ENCODE measurements at regions not wholly inside any gene's neighbourhood (a gene's known extent, or its start where the extent isn't known, plus 50 kb on each side); places are given as distances from the start of the nearest gene placed in this dataset.

DNA sequence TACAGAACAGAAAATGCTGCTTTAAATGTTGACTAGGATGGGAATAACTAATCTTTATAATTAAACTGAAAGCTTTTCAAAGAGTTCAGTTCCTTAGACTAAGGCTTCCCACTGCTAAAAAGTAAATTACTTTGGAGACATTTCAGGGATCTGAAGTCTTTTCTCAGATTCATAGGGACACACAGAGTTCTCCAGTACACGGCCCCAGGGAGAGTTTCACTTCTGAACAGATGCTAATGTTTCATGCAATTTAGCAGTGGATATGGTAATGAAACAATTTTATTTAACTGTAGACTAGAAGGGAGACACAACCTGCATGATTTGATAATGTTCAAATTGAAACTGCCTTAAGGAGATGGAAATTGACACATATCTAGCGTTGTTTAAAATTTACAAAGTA is 1282.6 kb downstream of the NCAM2 start:
- TF ChIP-seq, protein P1, sequence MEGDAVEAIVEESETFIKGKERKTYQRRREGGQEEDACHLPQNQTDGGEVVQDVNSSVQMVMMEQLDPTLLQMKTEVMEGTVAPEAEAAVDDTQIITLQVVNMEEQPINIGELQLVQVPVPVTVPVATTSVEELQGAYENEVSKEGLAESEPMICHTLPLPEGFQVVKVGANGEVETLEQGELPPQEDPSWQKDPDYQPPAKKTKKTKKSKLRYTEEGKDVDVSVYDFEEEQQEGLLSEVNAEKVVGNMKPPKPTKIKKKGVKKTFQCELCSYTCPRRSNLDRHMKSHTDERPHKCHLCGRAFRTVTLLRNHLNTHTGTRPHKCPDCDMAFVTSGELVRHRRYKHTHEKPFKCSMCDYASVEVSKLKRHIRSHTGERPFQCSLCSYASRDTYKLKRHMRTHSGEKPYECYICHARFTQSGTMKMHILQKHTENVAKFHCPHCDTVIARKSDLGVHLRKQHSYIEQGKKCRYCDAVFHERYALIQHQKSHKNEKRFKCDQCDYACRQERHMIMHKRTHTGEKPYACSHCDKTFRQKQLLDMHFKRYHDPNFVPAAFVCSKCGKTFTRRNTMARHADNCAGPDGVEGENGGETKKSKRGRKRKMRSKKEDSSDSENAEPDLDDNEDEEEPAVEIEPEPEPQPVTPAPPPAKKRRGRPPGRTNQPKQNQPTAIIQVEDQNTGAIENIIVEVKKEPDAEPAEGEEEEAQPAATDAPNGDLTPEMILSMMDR (IDR thresholded peaks at IDR 0.05; ENCODE audit: insufficient read depth, low read length, poor library complexity, severe bottlenecking) = no peak
- Histone ChIP-seq H3K27me3 (replicated peaks; ENCODE audit: control insufficient read depth, insufficient read depth, low read length) (no peaks in the 10 kb centered on the region), H3K36me3 (ENCODE audit: control insufficient read depth, insufficient read depth, low read length) (no peaks in the 10 kb centered on the region), H3K4me3 (replicated peaks; ENCODE audit: low read depth, low read length) (no peak overlapping the region)
- no peak for DNase-seq (ENCODE audit: extremely low read depth, insufficient read length)

DNA sequence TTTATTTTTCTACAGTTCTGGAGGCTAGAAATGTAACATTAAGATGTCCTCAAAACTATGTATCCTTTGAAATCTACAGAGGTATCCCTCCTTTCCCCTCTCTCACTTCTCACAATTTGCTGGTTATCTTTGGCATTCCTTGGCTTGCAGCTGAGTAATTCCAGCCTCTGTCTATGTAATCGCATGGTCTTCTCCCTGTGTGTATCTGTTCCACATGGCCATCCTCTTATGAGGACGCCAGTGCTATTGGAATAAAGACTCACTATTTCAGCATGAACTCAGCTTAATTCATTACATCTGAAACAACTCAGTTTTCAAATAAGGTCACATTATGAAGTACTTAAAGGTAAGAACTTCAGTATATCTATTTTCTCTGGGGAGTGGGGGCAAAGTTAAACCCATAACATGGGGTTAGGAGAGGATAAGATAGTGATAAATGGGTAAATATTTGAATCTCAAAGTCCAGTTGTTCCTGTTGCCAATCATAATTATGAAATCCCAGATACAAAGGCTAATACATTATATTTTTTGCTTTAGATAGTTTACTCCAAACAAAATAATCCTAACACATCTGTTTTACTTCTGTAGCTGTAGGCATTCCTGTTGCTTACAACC is 1290.8 kb downstream of the NCAM2 start:
- no peaks in the 10 kb centered on the region for H3K27me3 ChIP-seq (replicated peaks; ENCODE audit: control insufficient read depth, insufficient read depth, low read length)
- H3K4me3 ChIP-seq (replicated peaks; ENCODE audit: low read depth, low read length) = no peak overlapping the region
- DNase-seq (ENCODE audit: extremely low read depth, insufficient read length) = no peak
- TF ChIP-seq, protein P1 (IDR thresholded peaks at IDR 0.05; ENCODE audit: insufficient read depth, low read length, poor library complexity, severe bottlenecking) = no peak
- no peaks in the 10 kb centered on the region for H3K36me3 ChIP-seq (ENCODE audit: control insufficient read depth, insufficient read depth, low read length)

DNA sequence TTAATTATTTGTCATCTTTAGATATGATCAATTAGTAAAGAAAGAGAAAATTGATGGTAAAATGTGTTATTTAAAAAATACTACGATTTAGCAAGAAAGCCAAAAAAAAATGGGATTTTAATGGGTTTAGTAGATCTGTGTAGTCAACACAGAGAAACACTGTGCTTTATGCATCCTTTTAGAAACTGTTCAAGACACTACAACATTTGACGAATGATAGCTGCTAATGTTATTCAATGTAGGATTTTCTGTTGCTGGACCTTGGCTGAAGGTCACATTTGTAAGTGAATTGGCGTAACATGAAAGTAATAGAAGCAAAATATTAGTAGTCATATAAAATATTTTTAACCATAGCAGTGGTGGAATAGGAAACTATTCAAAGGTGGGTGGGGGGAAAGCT is 1293.9 kb downstream of the NCAM2 start:
- no peaks in the 10 kb centered on the region for H3K36me3 ChIP-seq (ENCODE audit: control insufficient read depth, insufficient read depth, low read length)
- TF ChIP-seq, protein P1 (IDR thresholded peaks at IDR 0.05; ENCODE audit: insufficient read depth, low read length, poor library complexity, severe bottlenecking) = no peak
- DNase-seq (ENCODE audit: extremely low read depth, insufficient read length) = no peak

DNA sequence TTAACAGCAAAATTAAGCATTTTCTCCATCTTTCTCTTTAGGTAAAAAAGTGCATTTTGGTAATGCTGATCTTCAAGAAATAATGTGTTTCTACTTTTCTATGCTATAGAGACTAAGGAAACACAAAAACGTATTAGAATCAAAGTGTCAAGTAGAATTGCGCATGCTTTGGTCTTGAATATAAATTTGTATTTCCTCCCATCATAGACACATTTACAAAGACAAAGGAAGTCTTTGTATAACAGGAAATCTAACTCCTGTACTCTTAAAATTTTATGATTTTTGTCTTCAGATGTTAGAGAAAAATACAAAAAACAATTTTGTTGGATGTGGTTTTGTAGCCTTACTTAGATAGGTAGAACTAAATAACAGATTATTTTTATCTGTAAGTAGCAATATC is 1299.4 kb downstream of the NCAM2 start:
- TF ChIP-seq, protein P1 (IDR thresholded peaks at IDR 0.05; ENCODE audit: insufficient read depth, low read length, poor library complexity, severe bottlenecking) = no peak
- no peak for DNase-seq (ENCODE audit: extremely low read depth, insufficient read length)
- Histone ChIP-seq H3K36me3 (ENCODE audit: control insufficient read depth, insufficient read depth, low read length) (no peaks in the 10 kb centered on the region), H3K27me3 (replicated peaks; ENCODE audit: control insufficient read depth, insufficient read depth, low read length) (no peaks in the 10 kb centered on the region), H3K4me3 (replicated peaks; ENCODE audit: low read depth, low read length) (no peak overlapping the region)

More for the DNA sequence above, 1293.9 kb downstream of the NCAM2 start:
- no peaks in the 10 kb centered on the region for H3K27me3 ChIP-seq (replicated peaks; ENCODE audit: control insufficient read depth, insufficient read depth, low read length)
- H3K4me3 ChIP-seq (replicated peaks; ENCODE audit: low read depth, low read length) = no peak overlapping the region

DNA sequence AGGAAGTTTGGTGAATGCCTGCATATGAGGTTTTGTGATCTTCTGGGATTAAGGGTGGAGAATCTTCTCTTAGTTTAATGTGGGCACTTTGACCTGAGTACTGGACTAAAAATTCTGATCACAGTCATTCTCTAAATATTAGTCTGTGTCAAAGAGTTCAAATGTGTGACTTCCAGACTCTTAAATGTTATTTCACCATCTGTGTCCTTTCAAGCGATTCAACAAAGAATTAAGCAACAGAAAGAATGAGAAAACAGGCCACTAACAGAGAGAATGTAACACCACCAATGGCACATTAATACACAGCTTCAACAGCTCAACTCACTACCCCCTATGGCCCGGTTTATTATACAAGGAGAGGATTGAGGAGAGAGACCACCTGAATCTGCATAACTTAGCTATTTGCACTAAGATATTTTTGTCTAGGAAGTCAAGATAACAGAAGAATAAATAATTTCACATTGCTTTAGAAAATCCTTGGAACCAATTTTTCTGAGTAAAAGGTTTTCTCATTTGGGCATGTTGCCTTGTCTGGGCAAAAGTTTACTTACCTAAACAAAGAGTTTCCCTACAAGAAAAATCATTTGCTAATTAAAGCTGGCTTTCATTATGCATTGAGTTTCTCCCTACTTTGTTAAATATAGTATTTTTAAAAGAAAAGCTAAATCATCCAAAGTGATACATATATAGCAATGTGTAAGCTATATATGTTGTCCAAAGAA is 1313.7 kb downstream of the NCAM2 start:
- DNase-seq (ENCODE audit: extremely low read depth, insufficient read length) = no peak
- no peak overlapping the region for H3K4me3 ChIP-seq (replicated peaks; ENCODE audit: low read depth, low read length)
- H3K27me3 ChIP-seq (replicated peaks; ENCODE audit: control insufficient read depth, insufficient read depth, low read length) = no peaks in the 10 kb centered on the region
- no peaks in the 10 kb centered on the region for H3K36me3 ChIP-seq (ENCODE audit: control insufficient read depth, insufficient read depth, low read length)
- TF ChIP-seq, protein P1 (IDR thresholded peaks at IDR 0.05; ENCODE audit: insufficient read depth, low read length, poor library complexity, severe bottlenecking) = no peak
